Spleen (tissue), 11 donors: ENCODE measurements at regions not wholly inside any gene's neighbourhood (a gene's known extent, or its start where the extent isn't known, plus 50 kb on each side); places are given as distances from the start of the nearest gene placed in this dataset.
A peak's percentile ranks its signal among the peaks of the same experiment; 100 is the strongest.
"Not testable (repeated sequence)": the region's sequence is repeated elsewhere in the genome, so short reads cannot be mapped to it uniquely, and the experiment has no call there.

Source experiments
- DNase-seq: peaks from one replicate; pipeline ENCODE4 v3.0.0-alpha.2; 2020
- H3K27ac ChIP-seq, 8 donors: fragments of 200-600 bp; sonication (generic) in 7 of 8; 1 replicate in 4 of 8; 2 replicates in 4 of 8; pipeline versions ENCODE4 v1.5.0 to v1.8.0; 2016 to 2021; ENCODE audit warnings: inconsistent platforms in 4 of 8, mild to moderate bottlenecking in 4 of 8, moderate library complexity in 1 of 8
- H3K27me3 ChIP-seq, 7 donors: fragments of 200-600 bp; sonication (generic) in 6 of 7; replicated peaks in 1 of 7; 1 replicate in 4 of 7; 2 replicates in 3 of 7; pipeline versions ENCODE4 v1.5.0 to v1.8.0; 2016 to 2021; ENCODE audit warnings: inconsistent platforms in 3 of 7, mild to moderate bottlenecking in 1 of 7
- H3K36me3 ChIP-seq, 6 donors: fragments of 200-600 bp; sonication (generic) in 5 of 6; 1 replicate in 4 of 6; 2 replicates in 2 of 6; pipeline versions ENCODE4 v1.5.0 to v1.8.0; 2016 to 2021; ENCODE audit warnings: inconsistent platforms in 2 of 6
- H3K4me1 ChIP-seq, 6 donors: fragments of 200-600 bp; sonication (generic) in 5 of 6; 1 replicate in 3 of 6; 2 replicates in 3 of 6; pipeline versions ENCODE4 v1.5.0 to v1.8.0; 2016 to 2021; ENCODE audit warnings: inconsistent platforms in 3 of 6
- H3K4me3 ChIP-seq, 8 donors: fragments of 200-600 bp; sonication (generic) in 7 of 8; 1 replicate in 4 of 8; 2 replicates in 4 of 8; pipeline versions ENCODE4 v1.5.0 to v1.8.0; 2016 to 2021; ENCODE audit warnings: inconsistent platforms in 4 of 8, mild to moderate bottlenecking in 4 of 8, moderate library complexity in 2 of 8
- H3K9me3 ChIP-seq, 8 donors: fragments of 200-600 bp; sonication (generic) in 7 of 8; 1 replicate in 4 of 8; 2 replicates in 4 of 8; pipeline versions ENCODE4 v1.5.0 to v1.8.0; 2016 to 2021; ENCODE audit warnings: inconsistent platforms in 4 of 8
- POLR2A ChIP-seq, 3 donors: fragments of 450-650 bp; IDR thresholded peaks; one replicate each; pipeline ENCODE4 v1.5.1; 2017; ENCODE audit warnings: antibody characterized with exemption in 3 of 3, mild to moderate bottlenecking in 1 of 3
- POLR2AphosphoS5 ChIP-seq, 3 donors: sonication (generic); formaldehyde crosslinking; IDR thresholded peaks; one replicate each; pipeline ENCODE4 v1.5.1; 2017; ENCODE audit warnings: antibody characterized with exemption in 3 of 3
- WGBS, 5 donors: extraction: QIAGEN DNeasy Blood & Tissue Kit in 3 of 5; methylation state at CpG; one replicate each; pipeline versions ENCODE4 v1.1.5 to v1.1.7; 2013 to 2018; 5-methylcytosine and 5-hydroxymethylcytosine counted together
- intact Hi-C: fragments of 100-400 bp; cut with DNase I; formaldehyde crosslinking; loops from one replicate; pipeline ENCODE4 v1.15.0; 2023; ENCODE audit warnings: low total_unique reads
- TF ChIP-seq, protein P1 (sequence below), 11 experiments: fragments of 200-600 bp in 7 of 11; fragments of 450-650 bp in 4 of 11; sonication (generic) in 4 of 11; IDR thresholded peaks in 8 of 11; conservative IDR thresholded peaks in 3 of 11; 1 replicate in 7 of 11; 2 replicates in 4 of 11; pipeline versions ENCODE4 v1.4.0 to v1.8.0; 2016 to 2021; ENCODE audit warnings: antibody characterized with exemption in 11 of 11, inconsistent platforms in 4 of 11, mild to moderate bottlenecking in 1 of 11
- donor health status: healthy with polysubstance abuse.
- donor health status: DM: no; HTN: no; CAD: no; lungs with moderate emphysema.
- donor health status: DM: no; HTN: no; CAD: no.
- donor health status: Bipolar disorder and iron deficiency.
- donor health status: healthy.
- donor health status: DM: no; HTN: no; CAD: no.
- donor health status: DM: yes; HTN: yes; CAD: no.

DNA sequence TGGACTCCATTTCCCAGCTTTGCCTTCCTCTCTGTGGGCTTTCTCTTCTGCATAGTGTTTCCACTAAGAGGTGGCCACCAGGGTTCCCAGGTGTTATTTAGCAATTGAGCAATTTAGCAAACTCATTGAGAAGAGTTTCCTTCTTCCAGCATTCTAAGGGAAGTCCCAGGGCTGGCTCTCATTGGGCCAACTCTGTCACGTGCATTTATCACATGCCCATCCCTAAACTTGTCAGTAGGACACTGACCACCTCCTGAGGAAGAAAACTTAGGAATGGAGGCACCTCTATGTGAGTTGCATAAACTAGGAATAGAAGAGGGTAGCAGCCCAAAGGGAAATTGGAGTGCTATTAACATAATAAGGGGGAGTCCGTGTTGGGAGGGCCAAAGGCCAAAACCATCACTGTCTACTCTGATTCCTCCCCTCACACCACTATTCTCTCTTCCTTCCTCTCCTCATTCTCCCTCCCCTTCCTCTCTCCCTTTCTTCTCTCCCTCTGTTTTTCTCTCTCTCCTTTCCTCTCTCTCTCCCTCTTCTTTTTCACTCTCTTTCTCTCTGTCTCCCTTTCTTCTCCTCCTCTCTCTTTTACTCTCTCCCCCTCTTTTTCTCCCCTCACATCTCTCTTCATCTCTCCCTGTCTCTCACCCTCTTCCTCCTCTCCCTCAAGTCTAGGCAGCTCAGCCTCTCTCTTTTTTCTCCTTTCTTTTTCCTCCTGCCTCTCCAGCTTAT lies 213.4 kb downstream of the PALM2AKAP2 start:
- TF ChIP-seq POLR2AphosphoS5 (IDR thresholded peaks at IDR 0.05) = no peak
- TF ChIP-seq, protein P1, sequence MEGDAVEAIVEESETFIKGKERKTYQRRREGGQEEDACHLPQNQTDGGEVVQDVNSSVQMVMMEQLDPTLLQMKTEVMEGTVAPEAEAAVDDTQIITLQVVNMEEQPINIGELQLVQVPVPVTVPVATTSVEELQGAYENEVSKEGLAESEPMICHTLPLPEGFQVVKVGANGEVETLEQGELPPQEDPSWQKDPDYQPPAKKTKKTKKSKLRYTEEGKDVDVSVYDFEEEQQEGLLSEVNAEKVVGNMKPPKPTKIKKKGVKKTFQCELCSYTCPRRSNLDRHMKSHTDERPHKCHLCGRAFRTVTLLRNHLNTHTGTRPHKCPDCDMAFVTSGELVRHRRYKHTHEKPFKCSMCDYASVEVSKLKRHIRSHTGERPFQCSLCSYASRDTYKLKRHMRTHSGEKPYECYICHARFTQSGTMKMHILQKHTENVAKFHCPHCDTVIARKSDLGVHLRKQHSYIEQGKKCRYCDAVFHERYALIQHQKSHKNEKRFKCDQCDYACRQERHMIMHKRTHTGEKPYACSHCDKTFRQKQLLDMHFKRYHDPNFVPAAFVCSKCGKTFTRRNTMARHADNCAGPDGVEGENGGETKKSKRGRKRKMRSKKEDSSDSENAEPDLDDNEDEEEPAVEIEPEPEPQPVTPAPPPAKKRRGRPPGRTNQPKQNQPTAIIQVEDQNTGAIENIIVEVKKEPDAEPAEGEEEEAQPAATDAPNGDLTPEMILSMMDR (IDR thresholded peaks at IDR 0.05 in 8 of 11, conservative IDR thresholded peaks at IDR 0.05 in 3 of 11) = no peak
- TF ChIP-seq POLR2A (IDR thresholded peaks at IDR 0.05) = no peak
- WGBS, 5 donors = 50 to 69% (median 53%) methylated on average over 2 of the region's 2 CpGs
- DNase-seq = no peak
- Histone ChIP-seq H3K27me3 (no peaks in the 10 kb centered on the region), H3K9me3 (peaks cover 0 to 20% (median 11%) of the 10 kb centered on the region in 8 donors), H3K27ac (no peak overlapping the region), H3K4me1 (peaks cover 0 to 2% (median 0%) of the 10 kb centered on the region in 6 donors), H3K36me3 (no peaks in the 10 kb centered on the region), H3K4me3 (no peak overlapping the region)
- intact Hi-C loops = no loop called here

DNA sequence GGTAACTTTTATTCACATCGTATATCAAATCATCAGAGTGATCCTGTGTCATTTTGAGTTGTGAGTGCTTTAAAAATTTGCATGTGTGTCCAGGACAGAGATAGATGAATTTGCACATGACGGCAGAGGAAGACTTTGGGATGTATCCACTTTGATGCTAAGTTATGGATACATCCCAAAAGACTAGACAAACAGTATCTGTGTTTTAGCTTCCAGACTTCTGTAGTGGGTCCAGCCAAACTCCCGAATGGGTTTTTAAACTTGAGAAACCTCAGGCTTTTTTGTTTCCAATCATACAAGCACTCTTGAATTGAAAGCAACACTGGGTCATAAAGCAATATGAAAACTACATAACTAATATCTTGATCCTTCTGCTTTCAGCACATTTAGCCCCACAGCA lies 213.8 kb downstream of the C9orf152 start:
- Histone ChIP-seq H3K27me3 (no peaks in the 10 kb centered on the region), H3K9me3 (peaks cover 0 to 12% (median 5%) of the 10 kb centered on the region in 8 donors), H3K36me3 (no peaks in the 10 kb centered on the region), H3K27ac (no peak overlapping the region), H3K4me3 (no peak overlapping the region), H3K4me1 (peaks cover 0 to 4% (median 0%) of the 10 kb centered on the region in 6 donors)
- TF ChIP-seq POLR2A (IDR thresholded peaks at IDR 0.05) (no peak), POLR2AphosphoS5 (IDR thresholded peaks at IDR 0.05) (no peak)
- TF ChIP-seq, protein P1 (IDR thresholded peaks at IDR 0.05 in 8 of 11, conservative IDR thresholded peaks at IDR 0.05 in 3 of 11) = no peak
- 72 to 93% (median 86%) methylated on average over 3 of the region's 3 CpGs for WGBS, 5 donors
- no peak for DNase-seq
- intact Hi-C loops = no loop called here

DNA sequence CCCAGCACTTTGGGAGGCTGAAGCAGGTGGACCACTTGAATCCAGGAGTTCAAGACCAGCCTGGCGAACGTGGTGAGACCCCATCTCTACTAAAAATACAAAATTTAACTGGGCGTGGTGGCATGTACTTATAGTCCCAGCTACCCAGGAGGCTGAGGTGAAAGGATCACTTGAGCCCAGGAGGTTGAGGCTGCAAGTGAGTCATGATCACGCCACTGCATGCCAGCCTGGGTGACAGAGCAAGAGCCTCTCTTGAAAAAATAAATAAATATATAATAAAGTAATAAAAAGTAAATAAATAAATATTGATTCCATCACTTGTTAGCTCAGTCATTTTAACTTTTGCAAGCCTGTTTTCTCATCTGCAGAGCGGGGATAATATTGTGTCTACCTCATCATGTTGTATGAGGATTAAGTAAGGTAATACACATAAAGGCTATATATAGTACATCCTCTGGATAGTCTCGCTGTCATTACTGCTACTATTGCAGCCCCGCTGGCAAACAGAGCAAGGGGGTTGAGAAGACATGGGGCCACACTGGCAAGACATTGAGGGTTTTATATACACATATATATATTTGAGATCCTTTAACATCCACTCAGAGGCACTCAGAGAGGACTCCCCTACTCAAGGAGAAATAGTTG lies 210.9 kb downstream of the C9orf152 start:
- Histone ChIP-seq H3K27me3 (no peaks in the 10 kb centered on the region), H3K27ac (no peak overlapping the region), H3K36me3 (no peaks in the 10 kb centered on the region), H3K4me1 (peaks cover 0 to 4% (median 0%) of the 10 kb centered on the region in 6 donors), H3K4me3 (no peak overlapping the region), H3K9me3 (peaks cover 0 to 13% (median 3%) of the 10 kb centered on the region in 8 donors)
- DNase-seq = no peak
- TF ChIP-seq, protein P1 (IDR thresholded peaks at IDR 0.05 in 8 of 11, conservative IDR thresholded peaks at IDR 0.05 in 3 of 11) = no peak
- no peak for TF ChIP-seq POLR2A (IDR thresholded peaks at IDR 0.05)
- TF ChIP-seq POLR2AphosphoS5 (IDR thresholded peaks at IDR 0.05) = no peak
- intact Hi-C loops = no loop called here
- 88 to 96% (median 92%) methylated on average over 7 of the region's 7 CpGs for WGBS, 5 donors

DNA sequence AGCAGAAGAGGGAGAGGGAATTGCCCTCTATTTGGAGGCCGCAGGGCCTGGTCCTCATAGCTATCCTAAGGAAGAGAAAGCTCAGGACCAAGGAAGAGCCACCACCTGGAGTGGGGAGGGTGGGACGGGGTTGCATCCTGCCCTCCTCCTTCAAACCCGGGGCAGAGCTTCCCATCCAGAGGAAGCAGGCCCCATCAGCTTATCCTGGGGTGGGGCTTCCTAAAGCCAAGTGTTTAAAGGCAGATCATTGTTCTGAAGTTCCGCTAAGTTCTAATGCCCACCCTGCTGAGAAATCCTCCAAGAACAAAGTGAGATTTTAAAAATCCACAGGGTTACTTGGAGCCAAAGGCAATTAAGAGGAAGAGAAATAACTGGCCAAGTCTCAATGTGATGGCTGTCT lies 210.3 kb downstream of the C9orf152 start:
- TF ChIP-seq, protein P1 (IDR thresholded peaks at IDR 0.05 in 8 of 11, conservative IDR thresholded peaks at IDR 0.05 in 3 of 11) = no peak
- TF ChIP-seq POLR2AphosphoS5 (IDR thresholded peaks at IDR 0.05) (peak in 2 of 3 donors; percentile 15 to 34), POLR2A (IDR thresholded peaks at IDR 0.05) (no peak)
- Histone ChIP-seq H3K27ac (peak overlapping the region in 5 of 8 donors; percentile 2 to 32 (median 15)), H3K9me3 (peaks cover 0 to 13% (median 3%) of the 10 kb centered on the region in 8 donors), H3K4me1 (peaks cover 0 to 4% (median 0%) of the 10 kb centered on the region in 6 donors), H3K4me3 (no peak overlapping the region), H3K27me3 (no peaks in the 10 kb centered on the region), H3K36me3 (no peaks in the 10 kb centered on the region)
- DNase-seq = no peak
- WGBS, 5 donors = 49 to 62% (median 54%) methylated on average over 4 of the region's 4 CpGs
- intact Hi-C loops = no loop called here

DNA sequence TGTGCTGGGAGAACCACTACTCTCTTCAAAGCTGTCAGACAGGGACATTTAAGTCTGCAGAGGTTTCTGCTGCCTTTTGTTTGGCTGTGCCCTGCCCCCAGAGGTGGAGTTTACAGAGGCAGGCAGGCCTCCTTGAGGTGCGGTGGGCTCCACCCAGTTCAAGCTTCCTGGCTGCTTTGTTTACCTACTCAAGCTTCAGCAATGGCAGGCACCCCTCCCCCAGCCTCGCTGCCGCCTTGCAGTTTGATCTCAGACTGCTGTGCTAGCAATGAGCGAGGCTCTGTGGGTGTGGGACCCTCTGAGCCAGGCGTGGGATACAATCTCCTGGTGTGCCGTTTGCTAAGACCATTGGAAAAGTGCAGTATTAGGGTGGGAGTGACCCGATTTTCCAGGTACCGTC lies 202.4 kb downstream of the C9orf152 start:
- 71 to 94% (median 77%) methylated on average over 2 to 8 of the region's 8 CpGs for WGBS, 5 donors
- intact Hi-C loops, H3K27me3 ChIP-seq: not testable (repeated sequence)

More for the DNA sequence above, 202.4 kb downstream of the C9orf152 start:
- H3K4me1 ChIP-seq, H3K36me3 ChIP-seq, H3K9me3 ChIP-seq: not testable (repeated sequence)
- peak; percentile 81 for DNase-seq
- peak overlapping the region in 1 of 8 donors; percentile 25 for H3K27ac ChIP-seq
- peak overlapping the region in 1 of 8 donors; percentile 8 for H3K4me3 ChIP-seq
